SK-N-SH (cell line): ENCODE measurements at regions not wholly inside any gene's neighbourhood (a gene's known extent, or its start where the extent isn't known, plus 50 kb on each side); places are given as distances from the start of the nearest gene placed in this dataset.

Source experiments
- CTCF ChIA-PET: fragments of 300-600, 350-600 bp; formaldehyde crosslinking; extraction: SDS; loops from one replicate; lab custom pipeline; 2021; lab: Yijun Ruan, JAX
- POLR2A ChIA-PET: fragments of 350-600 bp; sonication (Branson Sonifier 250); formaldehyde crosslinking; extraction: SDS; loops from one replicate; lab custom pipeline; 2020; ENCODE audit warnings: antibody characterized with exemption, inconsistent platforms; lab: Yijun Ruan, JAX
- DNase-seq: peaks from one replicate; pipeline ENCODE4 v3.0.0; 2012
- H2AFZ ChIP-seq: fragments of 200-600 bp; sonication (generic); 2 replicates; pipeline ENCODE4 v1.8.1; 2016; ENCODE audit warnings: antibody characterized with exemption, mild to moderate bottlenecking, low read depth
- H3F3A ChIP-seq: fragments of 200-600 bp; sonication (generic); replicated peaks from 2 replicates; pipeline ENCODE3; 2016; ENCODE audit warnings: antibody characterized with exemption, mild to moderate bottlenecking; ENCODE audit not compliant: insufficient read depth
- H3K27ac ChIP-seq, 2 experiments: fragments of 200-500 bp in 1 of 2; fragments of 200-600 bp in 1 of 2; sonication (Bioruptor generic) in 1 of 2; sonication (generic), shearing (Covaris generic) in 1 of 2; 2 replicates each; pipeline versions ENCODE4 v1.5.1 to v1.6.1; 2014 to 2016; ENCODE audit warnings: low read depth in 2 of 2, inconsistent platforms in 1 of 2, low read length in 1 of 2, mild to moderate bottlenecking in 1 of 2, mixed read lengths in 1 of 2
- H3K27me3 ChIP-seq: fragments of 200-600 bp; sonication (generic), shearing (Covaris generic); 2 replicates; pipeline ENCODE4 v1.6.1; 2016; ENCODE audit warnings: mixed run types; ENCODE audit not compliant: insufficient read depth
- H3K36me3 ChIP-seq, 2 experiments: fragments of 200-500 bp in 1 of 2; fragments of 200-600 bp in 1 of 2; sonication (Bioruptor generic) in 1 of 2; sonication (generic) in 1 of 2; replicated peaks in 1 of 2; 2 replicates each; pipeline versions ENCODE3 to v1.5.1; 2014 to 2016; ENCODE audit warnings: low read length in 1 of 2, mild to moderate bottlenecking in 1 of 2; ENCODE audit not compliant: insufficient read depth in 2 of 2, control insufficient read depth in 1 of 2
- H3K4me1 ChIP-seq, 2 experiments: fragments of 200-500 bp in 1 of 2; fragments of 200-600 bp in 1 of 2; sonication (Bioruptor generic) in 1 of 2; sonication (generic), shearing (Covaris generic) in 1 of 2; 2 replicates each; pipeline versions ENCODE4 v1.5.1 to v1.6.1; 2014 to 2016; ENCODE audit warnings: low read depth in 1 of 2, low read length in 1 of 2, mixed run types in 1 of 2; ENCODE audit not compliant: insufficient read depth in 2 of 2, control insufficient read depth in 1 of 2
- H3K4me2 ChIP-seq: fragments of 200-600 bp; sonication (generic), shearing (Covaris generic); 2 replicates; pipeline ENCODE4 v1.6.1; 2017; ENCODE audit warnings: mixed run types
- H3K4me3 ChIP-seq, 2 experiments: fragments of 200-500 bp in 1 of 2; fragments of 200-600 bp in 1 of 2; sonication (Bioruptor generic) in 1 of 2; sonication (generic), shearing (Covaris generic) in 1 of 2; 2 replicates each; pipeline versions ENCODE4 v1.5.1 to v1.8.1; 2014 to 2016; ENCODE audit warnings: low read depth in 2 of 2, inconsistent platforms in 1 of 2, low read length in 1 of 2, mild to moderate bottlenecking in 1 of 2, mixed read lengths in 1 of 2, moderate library complexity in 1 of 2
- H3K79me2 ChIP-seq: fragments of 200-600 bp; sonication (generic); 2 replicates; pipeline ENCODE4 v1.8.1; 2017; ENCODE audit warnings: mild to moderate bottlenecking; ENCODE audit not compliant: insufficient read depth
- H3K9ac ChIP-seq: fragments of 200-600 bp; sonication (generic); 2 replicates; pipeline ENCODE4 v1.6.1; 2017; ENCODE audit warnings: mixed run types
- H3K9me2 ChIP-seq: fragments of 200-600 bp; sonication (generic); 2 replicates; pipeline ENCODE4 v1.6.1; 2017; ENCODE audit warnings: mixed run types
- H3K9me3 ChIP-seq: fragments of 200-600 bp; sonication (generic); 2 replicates; pipeline ENCODE4 v1.6.1; 2017; ENCODE audit warnings: mixed run types, mild to moderate bottlenecking, moderate library complexity
- H4K20me1 ChIP-seq: fragments of 200-600 bp; sonication (generic); 2 replicates; pipeline ENCODE4 v1.6.1; 2017; ENCODE audit warnings: mild to moderate bottlenecking, mixed run types; ENCODE audit not compliant: insufficient read depth
- CHD2 ChIP-seq: fragments of 150-350 bp; IDR thresholded peaks from 2 replicates; pipeline ENCODE4 v1.6.1; 2018; ENCODE audit warnings: low read length; ENCODE audit not compliant: partially characterized antibody
- FOXJ3 ChIP-seq: sonication (generic); formaldehyde crosslinking; IDR thresholded peaks from 2 replicates; pipeline ENCODE4 v1.5.1; 2020; ENCODE audit warnings: mild to moderate bottlenecking, missing genetic modification reagents
- IRF3 ChIP-seq: fragments of 150-350 bp; IDR thresholded peaks from 2 replicates; pipeline ENCODE4 v1.6.1; 2016; ENCODE audit warnings: mild to moderate bottlenecking, low read depth, low read length
- MEF2A ChIP-seq: IDR thresholded peaks from 2 replicates; pipeline ENCODE4 v1.4.0; 2012; ENCODE audit warnings: low read depth, borderline replicate concordance
- MXI1 ChIP-seq: IDR thresholded peaks from 2 replicates; pipeline ENCODE4 v1.6.1; 2012; ENCODE audit warnings: mild to moderate bottlenecking, low read depth, low read length, improper control_type of control experiment
- PBX3 ChIP-seq: IDR thresholded peaks from 2 replicates; pipeline ENCODE4; 2012
- RXRA ChIP-seq: IDR thresholded peaks from 2 replicates; pipeline ENCODE4 v1.4.0; 2012; ENCODE audit warnings: low read depth, mild to moderate bottlenecking, borderline replicate concordance
- SIN3A ChIP-seq: IDR thresholded peaks from 2 replicates; pipeline ENCODE4 v1.6.1; 2012; ENCODE audit warnings: low read depth, mild to moderate bottlenecking, low read length, moderate library complexity, borderline replicate concordance
- YY1 ChIP-seq: IDR thresholded peaks from 2 replicates; pipeline ENCODE4 v1.4.0; 2012; ENCODE audit warnings: low read depth, mild to moderate bottlenecking
- ZBTB33 ChIP-seq: IDR thresholded peaks from 2 replicates; pipeline ENCODE4 v1.4.0; 2012; ENCODE audit warnings: low read depth, borderline replicate concordance
- WGBS: methylation state at CpG from one replicate; pipeline ENCODE4 v1.1.6; 2017; ENCODE audit warnings: low lambda C conversion rate; 5-methylcytosine and 5-hydroxymethylcytosine counted together

GRCh38 chr18:5732318-5732717 is 163.0 kb downstream of the TMEM200C start:
- H3K4me3 ChIP-seq = no peak overlapping the region
- H2AFZ ChIP-seq = no peak overlapping the region
- POLR2A ChIA-PET = no interaction called here
- no peaks in the 10 kb centered on the region for H3F3A ChIP-seq
- H4K20me1 ChIP-seq = no peaks in the 10 kb centered on the region
- H3K27me3 ChIP-seq = no peaks in the 10 kb centered on the region
- CTCF ChIA-PET = interaction anchor here (0.6 kb wide), 1 partner anchor 275 kb away, joined by 3 read pairs; no protein-coding TSS in a partner anchor
- H3K79me2 ChIP-seq = no peaks in the 10 kb centered on the region
- no peaks in the 10 kb centered on the region for H3K9me2 ChIP-seq
- no peak for DNase-seq
- H3K9me3 ChIP-seq = no peaks in the 10 kb centered on the region
- no peaks in the 10 kb centered on the region for H3K36me3 ChIP-seq
- no peaks in the 10 kb centered on the region for H3K4me1 ChIP-seq
- no peak overlapping the region for H3K27ac ChIP-seq
- TF ChIP-seq CHD2 = no peak
- no peak for TF ChIP-seq MEF2A
- TF ChIP-seq ZBTB33 = no peak
- TF ChIP-seq SIN3A = no peak
- no peak for TF ChIP-seq FOXJ3
- TF ChIP-seq RXRA = no peak
- H3K9ac ChIP-seq = no peak overlapping the region
- no peak overlapping the region for H3K4me2 ChIP-seq
- 11% methylated on average over 6 of the region's 7 CpGs for WGBS

GRCh38 chr18:5729983-5730699 is 165.2 kb downstream of the TMEM200C start:
- no peaks in the 10 kb centered on the region for H3K9me3 ChIP-seq
- no peak for DNase-seq
- 3% methylated on average over 6 of the region's 6 CpGs for WGBS
- POLR2A ChIA-PET = no interaction called here
- no peak overlapping the region for H3K4me3 ChIP-seq
- TF ChIP-seq MXI1 = no peak
- TF ChIP-seq IRF3 = no peak
- no peak for TF ChIP-seq PBX3
- no peak for TF ChIP-seq YY1
- no peak for TF ChIP-seq MEF2A
- H3K9ac ChIP-seq = no peak overlapping the region
- H3K9me2 ChIP-seq = no peaks in the 10 kb centered on the region
- no peaks in the 10 kb centered on the region for H3K27me3 ChIP-seq
- no peaks in the 10 kb centered on the region for H3K4me1 ChIP-seq
- H3K36me3 ChIP-seq = no peaks in the 10 kb centered on the region
- no peak overlapping the region for H3K4me2 ChIP-seq
- no peaks in the 10 kb centered on the region for H3F3A ChIP-seq
- CTCF ChIA-PET = no interaction called here
- no peak overlapping the region for H3K27ac ChIP-seq
- H3K79me2 ChIP-seq = no peaks in the 10 kb centered on the region
- no peaks in the 10 kb centered on the region for H4K20me1 ChIP-seq
- no peak overlapping the region for H2AFZ ChIP-seq
